K562 (cell line): ENCODE measurements at regions not wholly inside any gene's neighbourhood (a gene's known extent, or its start where the extent isn't known, plus 50 kb on each side); places are given as distances from the start of the nearest gene placed in this dataset.
"Not testable (repeated sequence)": the region's sequence is repeated elsewhere in the genome, so short reads cannot be mapped to it uniquely, and the experiment has no call there.

Source experiments
- EP400 ChIP-seq: fragments of 450-650 bp; IDR thresholded peaks from 2 replicates; pipeline ENCODE4 v1.6.1; 2017; ENCODE audit warnings: antibody characterized with exemption, mild to moderate bottlenecking, moderate library complexity
- NR2C1 ChIP-seq, 2 experiments: fragments of 450-650 bp; IDR thresholded peaks; 2 replicates each; pipeline ENCODE4 v1.6.1; 2017; ENCODE audit warnings: mild to moderate bottlenecking in 2 of 2, antibody characterized with exemption in 1 of 2, inconsistent platforms in 1 of 2, missing compliant biosample characterization in 1 of 2, missing genetic modification characterization in 1 of 2
- PTTG1 ChIP-seq: fragments of 450-650 bp; IDR thresholded peaks from 2 replicates; pipeline ENCODE4 v1.6.1; 2016; ENCODE audit warnings: low read depth, mild to moderate bottlenecking, missing genetic modification characterization, missing compliant biosample characterization
- STAT5A ChIP-seq: IDR thresholded peaks from 2 replicates; pipeline ENCODE4 v1.6.1; 2012; ENCODE audit warnings: low read length, inconsistent platforms, borderline replicate concordance
- TCF3 ChIP-seq: sonication (generic); formaldehyde crosslinking; IDR thresholded peaks from 2 replicates; pipeline ENCODE4 v1.4.0; 2020; ENCODE audit warnings: mild to moderate bottlenecking, missing genetic modification reagents
- TEAD4 ChIP-seq, 2 experiments: sonication (generic) in 1 of 2; formaldehyde crosslinking in 1 of 2; IDR thresholded peaks; 2 replicates each; pipeline versions ENCODE4 v1.6.1 to v1.8.0; 2012 to 2022; ENCODE audit warnings: borderline replicate concordance in 1 of 2, inconsistent platforms in 1 of 2, low read length in 1 of 2, mild to moderate bottlenecking in 1 of 2, missing genetic modification reagents in 1 of 2
- TF ChIP-seq, protein P1 (sequence below): fragments of 450-650 bp; IDR thresholded peaks from 2 replicates; pipeline ENCODE4 v1.6.1; 2016; ENCODE audit warnings: mild to moderate bottlenecking, moderate library complexity
- TF ChIP-seq, protein P2 (sequence below): fragments of 450-650 bp; IDR thresholded peaks from 2 replicates; pipeline ENCODE4 v1.6.1; 2018; ENCODE audit not compliant: partially characterized antibody
- TF ChIP-seq, protein P3 (sequence below): fragments of 450-650 bp; formaldehyde crosslinking; IDR thresholded peaks from 2 replicates; pipeline ENCODE4 v1.4.0; 2022; ENCODE audit warnings: mild to moderate bottlenecking, moderate library complexity

DNA sequence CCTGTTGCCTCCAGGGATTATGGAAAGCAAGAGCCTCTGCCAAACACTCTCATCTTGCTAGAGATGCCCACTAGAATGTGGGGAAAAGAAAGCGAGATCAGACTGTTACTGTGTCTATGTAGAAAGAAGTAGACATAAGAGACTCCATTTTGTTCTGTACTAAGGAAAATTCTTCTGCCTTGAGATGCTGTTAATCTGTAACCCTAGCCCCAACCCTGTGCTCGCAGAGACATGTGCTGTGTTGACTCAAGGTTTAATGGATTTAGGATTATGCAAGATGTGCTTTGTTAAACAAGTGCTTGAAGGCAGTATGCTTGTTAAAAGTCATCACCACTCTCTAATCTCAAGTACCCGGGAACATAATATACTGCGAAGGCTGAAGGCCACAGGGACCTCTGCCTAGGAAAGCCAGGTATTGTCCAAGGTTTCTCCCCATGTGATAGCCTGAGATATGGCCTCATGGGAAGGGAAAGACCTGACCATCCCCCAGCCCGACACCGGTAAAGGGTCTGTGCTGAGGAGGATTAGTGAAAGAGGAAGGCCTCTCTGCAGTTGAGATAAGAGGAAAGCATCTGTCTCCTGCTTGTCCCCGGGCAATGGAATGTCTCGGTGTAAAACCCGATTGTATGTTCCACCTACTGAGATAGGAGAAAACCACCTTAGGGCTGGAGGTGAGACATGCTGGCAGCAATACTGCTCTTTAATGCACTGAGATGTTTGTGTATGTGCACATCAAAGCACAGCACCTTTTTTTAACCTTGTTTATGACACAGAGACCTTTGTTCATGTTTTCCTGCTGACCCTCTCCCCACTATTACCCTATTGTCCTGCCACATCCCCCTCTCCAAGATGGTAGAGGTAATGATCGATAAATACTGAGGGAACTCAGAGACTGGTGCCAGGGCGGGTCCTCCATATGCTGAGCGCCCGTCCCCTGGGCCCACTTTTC is 75.1 kb upstream of the CCDC180 start (continued):
- TF ChIP-seq PTTG1 (tag) (peak; percentile 86), EP400 (0 out of 2 replicates have a peak, but pooled peaks have one; percentile 32), TCF3 (peak; percentile 89), NR2C1 (tag; IDR thresholded peaks at IDR 0.05) (peak; percentile 72), TEAD4 (IDR thresholded peaks at IDR 0.05; ENCODE audit: low read length) (peak; percentile 62), STAT5A (0 out of 2 replicates have a peak, but pooled peaks have one; percentile 17)
- TF ChIP-seq, protein P1, sequence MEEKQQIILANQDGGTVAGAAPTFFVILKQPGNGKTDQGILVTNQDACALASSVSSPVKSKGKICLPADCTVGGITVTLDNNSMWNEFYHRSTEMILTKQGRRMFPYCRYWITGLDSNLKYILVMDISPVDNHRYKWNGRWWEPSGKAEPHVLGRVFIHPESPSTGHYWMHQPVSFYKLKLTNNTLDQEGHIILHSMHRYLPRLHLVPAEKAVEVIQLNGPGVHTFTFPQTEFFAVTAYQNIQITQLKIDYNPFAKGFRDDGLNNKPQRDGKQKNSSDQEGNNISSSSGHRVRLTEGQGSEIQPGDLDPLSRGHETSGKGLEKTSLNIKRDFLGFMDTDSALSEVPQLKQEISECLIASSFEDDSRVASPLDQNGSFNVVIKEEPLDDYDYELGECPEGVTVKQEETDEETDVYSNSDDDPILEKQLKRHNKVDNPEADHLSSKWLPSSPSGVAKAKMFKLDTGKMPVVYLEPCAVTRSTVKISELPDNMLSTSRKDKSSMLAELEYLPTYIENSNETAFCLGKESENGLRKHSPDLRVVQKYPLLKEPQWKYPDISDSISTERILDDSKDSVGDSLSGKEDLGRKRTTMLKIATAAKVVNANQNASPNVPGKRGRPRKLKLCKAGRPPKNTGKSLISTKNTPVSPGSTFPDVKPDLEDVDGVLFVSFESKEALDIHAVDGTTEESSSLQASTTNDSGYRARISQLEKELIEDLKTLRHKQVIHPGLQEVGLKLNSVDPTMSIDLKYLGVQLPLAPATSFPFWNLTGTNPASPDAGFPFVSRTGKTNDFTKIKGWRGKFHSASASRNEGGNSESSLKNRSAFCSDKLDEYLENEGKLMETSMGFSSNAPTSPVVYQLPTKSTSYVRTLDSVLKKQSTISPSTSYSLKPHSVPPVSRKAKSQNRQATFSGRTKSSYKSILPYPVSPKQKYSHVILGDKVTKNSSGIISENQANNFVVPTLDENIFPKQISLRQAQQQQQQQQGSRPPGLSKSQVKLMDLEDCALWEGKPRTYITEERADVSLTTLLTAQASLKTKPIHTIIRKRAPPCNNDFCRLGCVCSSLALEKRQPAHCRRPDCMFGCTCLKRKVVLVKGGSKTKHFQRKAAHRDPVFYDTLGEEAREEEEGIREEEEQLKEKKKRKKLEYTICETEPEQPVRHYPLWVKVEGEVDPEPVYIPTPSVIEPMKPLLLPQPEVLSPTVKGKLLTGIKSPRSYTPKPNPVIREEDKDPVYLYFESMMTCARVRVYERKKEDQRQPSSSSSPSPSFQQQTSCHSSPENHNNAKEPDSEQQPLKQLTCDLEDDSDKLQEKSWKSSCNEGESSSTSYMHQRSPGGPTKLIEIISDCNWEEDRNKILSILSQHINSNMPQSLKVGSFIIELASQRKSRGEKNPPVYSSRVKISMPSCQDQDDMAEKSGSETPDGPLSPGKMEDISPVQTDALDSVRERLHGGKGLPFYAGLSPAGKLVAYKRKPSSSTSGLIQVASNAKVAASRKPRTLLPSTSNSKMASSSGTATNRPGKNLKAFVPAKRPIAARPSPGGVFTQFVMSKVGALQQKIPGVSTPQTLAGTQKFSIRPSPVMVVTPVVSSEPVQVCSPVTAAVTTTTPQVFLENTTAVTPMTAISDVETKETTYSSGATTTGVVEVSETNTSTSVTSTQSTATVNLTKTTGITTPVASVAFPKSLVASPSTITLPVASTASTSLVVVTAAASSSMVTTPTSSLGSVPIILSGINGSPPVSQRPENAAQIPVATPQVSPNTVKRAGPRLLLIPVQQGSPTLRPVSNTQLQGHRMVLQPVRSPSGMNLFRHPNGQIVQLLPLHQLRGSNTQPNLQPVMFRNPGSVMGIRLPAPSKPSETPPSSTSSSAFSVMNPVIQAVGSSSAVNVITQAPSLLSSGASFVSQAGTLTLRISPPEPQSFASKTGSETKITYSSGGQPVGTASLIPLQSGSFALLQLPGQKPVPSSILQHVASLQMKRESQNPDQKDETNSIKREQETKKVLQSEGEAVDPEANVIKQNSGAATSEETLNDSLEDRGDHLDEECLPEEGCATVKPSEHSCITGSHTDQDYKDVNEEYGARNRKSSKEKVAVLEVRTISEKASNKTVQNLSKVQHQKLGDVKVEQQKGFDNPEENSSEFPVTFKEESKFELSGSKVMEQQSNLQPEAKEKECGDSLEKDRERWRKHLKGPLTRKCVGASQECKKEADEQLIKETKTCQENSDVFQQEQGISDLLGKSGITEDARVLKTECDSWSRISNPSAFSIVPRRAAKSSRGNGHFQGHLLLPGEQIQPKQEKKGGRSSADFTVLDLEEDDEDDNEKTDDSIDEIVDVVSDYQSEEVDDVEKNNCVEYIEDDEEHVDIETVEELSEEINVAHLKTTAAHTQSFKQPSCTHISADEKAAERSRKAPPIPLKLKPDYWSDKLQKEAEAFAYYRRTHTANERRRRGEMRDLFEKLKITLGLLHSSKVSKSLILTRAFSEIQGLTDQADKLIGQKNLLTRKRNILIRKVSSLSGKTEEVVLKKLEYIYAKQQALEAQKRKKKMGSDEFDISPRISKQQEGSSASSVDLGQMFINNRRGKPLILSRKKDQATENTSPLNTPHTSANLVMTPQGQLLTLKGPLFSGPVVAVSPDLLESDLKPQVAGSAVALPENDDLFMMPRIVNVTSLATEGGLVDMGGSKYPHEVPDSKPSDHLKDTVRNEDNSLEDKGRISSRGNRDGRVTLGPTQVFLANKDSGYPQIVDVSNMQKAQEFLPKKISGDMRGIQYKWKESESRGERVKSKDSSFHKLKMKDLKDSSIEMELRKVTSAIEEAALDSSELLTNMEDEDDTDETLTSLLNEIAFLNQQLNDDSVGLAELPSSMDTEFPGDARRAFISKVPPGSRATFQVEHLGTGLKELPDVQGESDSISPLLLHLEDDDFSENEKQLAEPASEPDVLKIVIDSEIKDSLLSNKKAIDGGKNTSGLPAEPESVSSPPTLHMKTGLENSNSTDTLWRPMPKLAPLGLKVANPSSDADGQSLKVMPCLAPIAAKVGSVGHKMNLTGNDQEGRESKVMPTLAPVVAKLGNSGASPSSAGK = peak; percentile 34; the same call in 1 of the 2 replicates
- TF ChIP-seq, protein P2, sequence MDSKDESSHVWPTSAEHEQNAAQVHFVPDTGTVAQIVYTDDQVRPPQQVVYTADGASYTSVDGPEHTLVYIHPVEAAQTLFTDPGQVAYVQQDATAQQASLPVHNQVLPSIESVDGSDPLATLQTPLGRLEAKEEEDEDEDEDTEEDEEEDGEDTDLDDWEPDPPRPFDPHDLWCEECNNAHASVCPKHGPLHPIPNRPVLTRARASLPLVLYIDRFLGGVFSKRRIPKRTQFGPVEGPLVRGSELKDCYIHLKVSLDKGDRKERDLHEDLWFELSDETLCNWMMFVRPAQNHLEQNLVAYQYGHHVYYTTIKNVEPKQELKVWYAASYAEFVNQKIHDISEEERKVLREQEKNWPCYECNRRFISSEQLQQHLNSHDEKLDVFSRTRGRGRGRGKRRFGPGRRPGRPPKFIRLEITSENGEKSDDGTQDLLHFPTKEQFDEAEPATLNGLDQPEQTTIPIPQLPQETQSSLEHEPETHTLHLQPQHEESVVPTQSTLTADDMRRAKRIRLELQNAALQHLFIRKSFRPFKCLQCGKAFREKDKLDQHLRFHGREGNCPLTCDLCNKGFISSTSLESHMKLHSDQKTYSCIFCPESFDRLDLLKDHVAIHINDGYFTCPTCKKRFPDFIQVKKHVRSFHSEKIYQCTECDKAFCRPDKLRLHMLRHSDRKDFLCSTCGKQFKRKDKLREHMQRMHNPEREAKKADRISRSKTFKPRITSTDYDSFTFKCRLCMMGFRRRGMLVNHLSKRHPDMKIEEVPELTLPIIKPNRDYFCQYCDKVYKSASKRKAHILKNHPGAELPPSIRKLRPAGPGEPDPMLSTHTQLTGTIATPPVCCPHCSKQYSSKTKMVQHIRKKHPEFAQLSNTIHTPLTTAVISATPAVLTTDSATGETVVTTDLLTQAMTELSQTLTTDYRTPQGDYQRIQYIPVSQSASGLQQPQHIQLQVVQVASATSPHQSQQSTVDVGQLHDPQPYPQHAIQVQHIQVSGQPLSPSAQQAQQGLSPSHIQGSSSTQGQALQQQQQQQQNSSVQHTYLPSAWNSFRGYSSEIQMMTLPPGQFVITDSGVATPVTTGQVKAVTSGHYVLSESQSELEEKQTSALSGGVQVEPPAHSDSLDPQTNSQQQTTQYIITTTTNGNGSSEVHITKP = peak; percentile 94
- not testable (repeated sequence) for TF ChIP-seq NR2C1 (IDR thresholded peaks at IDR 0.05); TEAD4 (CRISPR knock-in tag; IDR thresholded peaks at IDR 0.05; ENCODE audit: borderline replicate concordance)
- TF ChIP-seq, protein P3, sequence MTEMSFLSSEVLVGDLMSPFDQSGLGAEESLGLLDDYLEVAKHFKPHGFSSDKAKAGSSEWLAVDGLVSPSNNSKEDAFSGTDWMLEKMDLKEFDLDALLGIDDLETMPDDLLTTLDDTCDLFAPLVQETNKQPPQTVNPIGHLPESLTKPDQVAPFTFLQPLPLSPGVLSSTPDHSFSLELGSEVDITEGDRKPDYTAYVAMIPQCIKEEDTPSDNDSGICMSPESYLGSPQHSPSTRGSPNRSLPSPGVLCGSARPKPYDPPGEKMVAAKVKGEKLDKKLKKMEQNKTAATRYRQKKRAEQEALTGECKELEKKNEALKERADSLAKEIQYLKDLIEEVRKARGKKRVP (CRISPR knock-in tag) = 0 out of 2 replicates have a peak, but pooled peaks have one; percentile 20
